ENCODE measurements at regions not wholly inside any gene's neighbourhood (a gene's known extent, or its start where the extent isn't known, plus 50 kb on each side); places are given as distances from the start of the nearest gene placed in this dataset.

- DNase-seq (ENCODE audit: low read depth in 3 of 3) = no peak
These were observed 106.3 kb upstream of the SSBP2 start for GRCh38 chr5:81856948-81857928.

GRCh38 chr5:81855591-81855990 is 104.7 kb upstream of the SSBP2 start:
- DNase-seq (ENCODE audit: low read depth in 3 of 3) = no peak

GRCh38 chr5:81854915-81855314 is 104.0 kb upstream of the SSBP2 start:
- no peak for DNase-seq (ENCODE audit: low read depth in 3 of 3)

- DNase-seq (ENCODE audit: low read depth in 3 of 3) = no peak
These were observed 103.6 kb upstream of the SSBP2 start for GRCh38 chr5:81854485-81854884.

- DNase-seq (ENCODE audit: low read depth in 3 of 3) = no peak
These were observed 102.1 kb upstream of the SSBP2 start for GRCh38 chr5:81853030-81853357.

- DNase-seq (ENCODE audit: low read depth in 3 of 3) = no peak
These were observed 101.6 kb upstream of the SSBP2 start for GRCh38 chr5:81852291-81853029.

- DNase-seq (ENCODE audit: low read depth in 3 of 3) = peak; percentile 68 to 75 (median 70)
These were observed 100.7 kb upstream of the SSBP2 start for GRCh38 chr5:81851481-81852178.

GRCh38 chr5:81850501-81851357 is 99.8 kb upstream of the SSBP2 start:
- no peak for DNase-seq (ENCODE audit: low read depth in 3 of 3)

GRCh38 chr5:81849770-81850367 is 99.0 kb upstream of the SSBP2 start:
- no peak for DNase-seq (ENCODE audit: low read depth in 3 of 3)

- DNase-seq (ENCODE audit: low read depth in 3 of 3) = no peak
These were observed 97.5 kb upstream of the SSBP2 start for GRCh38 chr5:81848362-81848880.

GRCh38 chr5:81846301-81846700 is 95.4 kb upstream of the SSBP2 start:
- DNase-seq (ENCODE audit: low read depth in 3 of 3) = no peak

- DNase-seq (ENCODE audit: low read depth in 3 of 3) = no peak
These were observed 92.9 kb upstream of the SSBP2 start for GRCh38 chr5:81843845-81844244.

- no peak for DNase-seq (ENCODE audit: low read depth in 3 of 3)
These were observed 92.0 kb upstream of the SSBP2 start for GRCh38 chr5:81842795-81843398.

- DNase-seq (ENCODE audit: low read depth in 3 of 3) = no peak
These were observed 88.1 kb upstream of the SSBP2 start for GRCh38 chr5:81839034-81839433.

GRCh38 chr5:81838307-81838906 is 87.5 kb upstream of the SSBP2 start:
- DNase-seq (ENCODE audit: low read depth in 3 of 3) = no peak

GRCh38 chr5:81837667-81838306 is 86.9 kb upstream of the SSBP2 start:
- DNase-seq (ENCODE audit: low read depth in 3 of 3) = no peak

GRCh38 chr5:81835814-81836367 is 85.0 kb upstream of the SSBP2 start:
- no peak for DNase-seq (ENCODE audit: low read depth in 3 of 3)

GRCh38 chr5:81834021-81834660 is 83.2 kb upstream of the SSBP2 start:
- no peak for DNase-seq (ENCODE audit: low read depth in 3 of 3)

- DNase-seq (ENCODE audit: low read depth in 3 of 3) = no peak
These were observed 79.7 kb upstream of the SSBP2 start for GRCh38 chr5:81830596-81830995.

Measured in stimulated activated CD4-positive, alpha-beta T cell treated with anti-CD3 and anti-CD28 coated beads, TNF-alpha, amount 100 ng/mL, for 4 hours (primary cell).